NB4 (cell line): ENCODE measurements at regions not wholly inside any gene's neighbourhood (a gene's known extent, or its start where the extent isn't known, plus 50 kb on each side); places are given as distances from the start of the nearest gene placed in this dataset.

ENCODE experiments used
- TF ChIP-seq, protein P1 (sequence below): IDR thresholded peaks from one replicate; pipeline ENCODE4 v1.5.1; 2012; ENCODE audit warnings: low read depth, low read length
- TF ChIP-seq, protein P2 (sequence below): IDR thresholded peaks from 2 replicates; pipeline ENCODE4 v1.6.1; 2011; ENCODE audit warnings: low read depth, low read length

- TF ChIP-seq, protein P1, sequence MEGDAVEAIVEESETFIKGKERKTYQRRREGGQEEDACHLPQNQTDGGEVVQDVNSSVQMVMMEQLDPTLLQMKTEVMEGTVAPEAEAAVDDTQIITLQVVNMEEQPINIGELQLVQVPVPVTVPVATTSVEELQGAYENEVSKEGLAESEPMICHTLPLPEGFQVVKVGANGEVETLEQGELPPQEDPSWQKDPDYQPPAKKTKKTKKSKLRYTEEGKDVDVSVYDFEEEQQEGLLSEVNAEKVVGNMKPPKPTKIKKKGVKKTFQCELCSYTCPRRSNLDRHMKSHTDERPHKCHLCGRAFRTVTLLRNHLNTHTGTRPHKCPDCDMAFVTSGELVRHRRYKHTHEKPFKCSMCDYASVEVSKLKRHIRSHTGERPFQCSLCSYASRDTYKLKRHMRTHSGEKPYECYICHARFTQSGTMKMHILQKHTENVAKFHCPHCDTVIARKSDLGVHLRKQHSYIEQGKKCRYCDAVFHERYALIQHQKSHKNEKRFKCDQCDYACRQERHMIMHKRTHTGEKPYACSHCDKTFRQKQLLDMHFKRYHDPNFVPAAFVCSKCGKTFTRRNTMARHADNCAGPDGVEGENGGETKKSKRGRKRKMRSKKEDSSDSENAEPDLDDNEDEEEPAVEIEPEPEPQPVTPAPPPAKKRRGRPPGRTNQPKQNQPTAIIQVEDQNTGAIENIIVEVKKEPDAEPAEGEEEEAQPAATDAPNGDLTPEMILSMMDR: no peak
- TF ChIP-seq, protein P2, sequence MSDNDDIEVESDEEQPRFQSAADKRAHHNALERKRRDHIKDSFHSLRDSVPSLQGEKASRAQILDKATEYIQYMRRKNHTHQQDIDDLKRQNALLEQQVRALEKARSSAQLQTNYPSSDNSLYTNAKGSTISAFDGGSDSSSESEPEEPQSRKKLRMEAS: no peak
Measured at GRCh38 chr16:73299346-73299745, 251.4 kb upstream of the ZFHX3 start.
